GDM1 (cell line): ENCODE measurements at regions not wholly inside any gene's neighbourhood (a gene's known extent, or its start where the extent isn't known, plus 50 kb on each side); places are given as distances from the start of the nearest gene placed in this dataset.
A peak's percentile ranks its signal among the peaks of the same experiment; 100 is the strongest.

Experiments used
- DNase-seq: peaks from one replicate; lab custom pipeline; 2025; lab: John Stamatoyannopoulos, UW

GRCh38 chr6:16976385-16977183 is 125.3 kb upstream of the STMND1 start:
- DNase-seq, result no peak

- no peak for DNase-seq
Observed at GRCh38 chr6:16974704-16975359, 127.0 kb upstream of the STMND1 start.

- DNase-seq, result no peak
Observed at GRCh38 chr6:16974387-16974673, 127.5 kb upstream of the STMND1 start.

DNA sequence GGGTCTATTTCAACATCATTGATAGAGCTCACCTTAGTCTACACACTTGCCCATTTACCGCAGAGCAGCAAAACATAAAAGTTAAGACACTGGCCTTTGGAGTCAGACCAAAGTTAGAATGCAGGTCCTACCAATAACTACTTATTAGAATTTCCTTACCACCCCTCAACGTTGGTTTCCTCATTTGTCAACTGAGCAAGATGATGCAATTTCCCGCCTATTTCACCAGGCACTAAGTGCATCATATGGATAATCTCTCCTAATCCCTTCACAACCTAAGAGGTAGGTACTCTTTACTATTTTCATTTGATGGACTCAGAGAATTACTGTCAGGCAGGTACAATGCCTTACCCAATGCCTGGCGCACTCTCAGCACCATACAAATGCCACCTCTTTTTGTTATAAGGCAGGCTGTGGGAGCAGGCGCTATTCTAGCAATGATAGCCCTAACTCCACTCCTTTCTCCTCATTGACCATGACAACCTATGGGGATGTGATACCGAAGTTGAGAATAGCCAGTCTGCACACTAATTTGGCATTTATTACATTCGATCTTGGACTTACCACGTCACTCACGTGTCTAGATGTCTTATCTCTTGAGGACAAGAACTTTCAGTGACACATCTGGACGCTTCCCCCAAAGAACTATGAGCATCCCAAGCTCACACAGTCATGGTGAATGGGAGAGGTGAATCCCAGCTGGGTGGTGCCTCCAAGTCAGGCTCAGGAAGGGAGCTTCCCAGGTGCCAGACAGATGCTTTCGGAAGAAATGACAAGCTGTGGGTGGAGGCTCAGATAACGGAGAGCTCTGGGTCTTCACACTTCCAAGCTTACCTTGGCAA is 128.1 kb upstream of the STMND1 start:
- no peak for DNase-seq

- no peak for DNase-seq
Observed at GRCh38 chr6:16973051-16973450, 128.8 kb upstream of the STMND1 start.

DNA sequence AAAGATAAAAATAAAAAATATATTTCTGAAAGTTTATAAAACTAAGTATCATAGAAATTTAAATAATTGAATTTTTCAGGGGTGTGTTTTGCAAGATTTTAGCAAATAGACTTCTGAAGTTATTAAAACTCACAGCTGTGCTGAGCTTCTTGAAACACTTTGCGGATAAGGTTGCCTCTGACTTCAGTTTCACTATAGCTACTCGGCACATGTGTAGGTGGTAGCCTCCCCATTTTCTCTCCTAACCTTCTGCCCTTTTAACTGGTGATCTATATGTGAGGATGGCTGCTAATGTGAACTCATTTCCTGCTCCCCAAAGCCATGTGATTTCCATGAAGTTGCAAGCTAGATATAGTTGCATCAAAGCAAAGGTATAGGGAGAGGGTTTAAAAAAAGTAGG is 129.3 kb upstream of the STMND1 start:
- no peak for DNase-seq

DNA sequence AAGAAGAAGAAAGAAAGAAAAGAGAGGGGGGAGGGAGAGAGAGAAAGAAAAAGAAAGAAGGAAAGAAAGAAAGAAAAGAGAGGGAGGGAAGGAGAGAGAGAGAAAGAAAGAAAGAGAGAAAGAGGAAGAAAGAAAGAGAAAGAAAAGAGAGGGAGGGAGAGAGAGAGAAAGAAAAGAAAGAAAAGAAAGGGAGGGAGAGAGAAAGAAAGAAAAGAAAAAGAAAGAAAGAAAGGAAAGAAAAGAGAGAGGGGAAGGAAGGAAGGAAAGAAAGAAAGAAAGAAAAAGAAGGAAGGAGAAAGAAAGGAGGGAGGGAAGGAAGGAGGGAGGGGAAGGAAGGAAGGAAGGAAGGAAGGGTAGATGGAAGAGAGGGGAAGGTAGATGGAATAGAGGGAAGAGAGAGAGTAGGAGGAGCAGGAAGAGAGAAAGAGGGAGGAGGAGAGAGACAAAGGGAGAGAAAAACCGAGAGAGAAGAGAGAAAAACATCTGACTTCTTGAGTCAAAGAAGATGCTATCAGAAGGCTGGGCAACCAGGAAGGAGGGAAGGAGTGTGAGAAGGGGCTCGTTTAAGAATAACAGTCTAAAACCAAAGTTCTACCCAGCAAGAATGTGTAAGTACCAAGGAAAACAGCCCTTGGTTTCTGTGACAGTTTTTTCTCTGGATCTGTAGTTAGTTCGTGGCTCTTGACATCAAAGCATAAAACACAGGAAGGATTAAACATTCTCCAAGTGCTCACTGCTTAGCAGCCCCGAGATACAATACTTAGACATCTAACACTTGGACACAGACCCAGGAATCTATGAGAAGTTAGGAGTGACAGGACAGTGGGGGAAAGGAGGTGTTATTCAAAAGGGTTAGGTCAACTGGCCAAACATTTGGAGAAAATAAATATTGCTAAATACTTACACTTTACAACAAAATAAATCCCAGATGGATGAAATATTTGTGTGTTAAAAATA is 131.9 kb upstream of the STMND1 start:
- no peak for DNase-seq

GRCh38 chr6:16968101-16968500 is 133.7 kb upstream of the STMND1 start:
- DNase-seq, result no peak

- DNase-seq, result no peak
Observed at GRCh38 chr6:16967470-16967817, 134.4 kb upstream of the STMND1 start.

DNA sequence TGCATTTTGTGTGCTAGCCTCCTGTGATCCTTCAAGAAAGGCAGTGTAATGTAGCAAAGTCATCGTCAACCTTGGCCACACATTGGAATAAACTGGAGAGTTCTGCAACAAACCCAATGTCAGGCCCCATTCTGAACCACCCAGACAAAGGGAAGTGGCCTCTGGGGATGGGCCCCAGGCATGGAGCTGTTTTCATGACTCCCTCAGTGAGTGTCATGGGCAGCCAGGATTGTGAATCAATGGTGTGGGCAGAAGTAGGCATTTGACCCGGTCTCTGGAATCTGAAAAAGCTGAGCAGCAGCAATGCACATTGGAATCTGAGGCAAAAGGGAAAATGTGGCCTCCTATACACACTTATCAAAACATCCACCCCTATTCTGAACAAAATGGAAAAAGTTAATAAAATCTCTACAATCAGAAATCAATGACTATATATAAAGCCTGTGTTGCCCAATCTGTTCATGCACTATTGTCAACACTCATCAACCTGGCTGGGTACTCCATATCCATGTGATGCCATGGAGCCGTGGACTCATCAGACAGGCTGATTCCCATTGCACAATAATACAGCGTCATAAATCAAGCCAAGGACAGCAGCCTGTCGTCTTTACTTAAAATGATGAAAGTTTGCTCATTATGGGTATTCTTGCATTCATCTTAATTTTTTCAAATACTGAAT is 134.9 kb upstream of the STMND1 start:
- DNase-seq, result no peak

DNA sequence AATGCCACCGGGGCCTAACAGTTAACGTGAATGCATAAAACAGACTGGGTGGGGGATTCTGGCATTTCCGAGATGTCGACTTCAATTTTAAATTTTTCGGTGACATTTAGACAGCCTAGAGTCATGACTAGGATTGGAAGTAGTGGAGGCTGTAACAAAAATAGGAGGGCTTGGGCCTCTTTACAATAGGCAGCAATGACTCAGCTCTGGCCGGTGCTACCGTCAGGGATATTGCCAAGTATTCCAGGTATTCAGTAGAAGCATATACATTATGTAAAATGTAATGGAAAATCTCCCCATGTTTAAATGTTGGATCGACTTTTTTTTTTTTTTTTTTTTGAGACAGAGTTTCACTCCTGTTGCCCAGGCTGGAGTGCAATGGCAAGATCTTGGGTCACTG is 136.2 kb upstream of the STMND1 start:
- DNase-seq, result no peak

DNA sequence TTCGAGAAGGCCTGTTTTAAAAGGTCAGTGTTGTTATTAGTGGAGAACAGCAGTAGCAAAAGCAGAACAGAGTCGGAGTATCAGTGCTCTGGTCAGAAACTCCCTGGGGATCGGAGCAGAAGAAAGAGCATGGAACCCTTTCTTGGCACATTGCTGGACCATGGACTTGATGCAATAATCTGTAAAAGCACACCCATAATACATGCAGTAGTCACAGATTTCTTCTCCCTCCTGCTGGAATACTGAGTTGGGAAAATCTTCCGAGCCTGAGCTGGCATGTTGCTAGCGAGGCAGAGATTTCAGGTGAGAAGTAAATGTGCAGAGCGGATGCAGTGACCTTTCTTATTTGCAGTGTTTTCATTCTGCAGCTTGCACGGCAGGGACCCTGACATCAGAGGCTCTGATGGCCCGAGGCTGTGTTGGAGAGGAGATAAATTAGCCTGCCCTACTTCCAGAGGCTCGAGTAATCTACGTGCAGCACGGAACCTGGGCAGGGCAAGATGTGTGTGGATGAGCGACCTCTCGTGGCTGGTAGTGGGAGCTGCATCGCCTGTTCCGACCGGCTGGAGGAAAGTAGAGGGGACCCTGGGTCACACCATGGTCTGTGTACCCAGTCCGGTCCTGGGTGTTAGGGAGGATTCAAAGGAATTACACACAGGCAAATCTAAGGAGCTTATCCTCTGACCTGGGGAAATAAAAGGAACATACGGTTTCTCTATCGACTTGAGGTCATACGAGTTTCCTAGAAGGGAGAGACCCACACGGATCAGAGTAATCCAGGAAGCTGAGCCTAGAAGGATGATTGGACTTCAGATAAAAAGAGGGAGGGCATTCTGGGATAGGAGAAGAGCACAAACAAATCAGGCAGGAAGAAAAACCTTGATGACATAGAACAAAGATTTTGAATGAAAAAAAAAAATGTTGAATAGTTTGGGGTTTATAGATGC is 137.0 kb upstream of the STMND1 start:
- peak; percentile 29 for DNase-seq

DNA sequence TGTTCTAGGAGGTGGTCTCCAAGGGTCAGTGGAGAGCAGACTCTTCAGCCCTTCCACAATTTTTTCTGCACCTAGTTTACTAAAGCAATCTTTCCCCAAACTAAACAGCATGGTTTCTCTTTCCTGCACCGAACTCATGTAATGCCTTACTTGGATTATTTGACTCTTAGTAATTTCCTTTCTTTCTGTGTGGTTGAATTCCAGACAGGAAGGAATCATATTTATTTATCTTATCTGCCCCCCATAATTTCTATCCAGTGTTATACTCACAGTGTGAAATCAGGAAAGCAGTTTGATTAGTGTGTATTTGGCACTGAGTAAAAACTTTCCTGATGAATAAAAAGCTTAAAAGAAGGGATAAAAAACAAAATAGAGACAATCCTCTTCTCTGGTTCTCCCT is 140.3 kb upstream of the STMND1 start:
- no peak for DNase-seq

DNA sequence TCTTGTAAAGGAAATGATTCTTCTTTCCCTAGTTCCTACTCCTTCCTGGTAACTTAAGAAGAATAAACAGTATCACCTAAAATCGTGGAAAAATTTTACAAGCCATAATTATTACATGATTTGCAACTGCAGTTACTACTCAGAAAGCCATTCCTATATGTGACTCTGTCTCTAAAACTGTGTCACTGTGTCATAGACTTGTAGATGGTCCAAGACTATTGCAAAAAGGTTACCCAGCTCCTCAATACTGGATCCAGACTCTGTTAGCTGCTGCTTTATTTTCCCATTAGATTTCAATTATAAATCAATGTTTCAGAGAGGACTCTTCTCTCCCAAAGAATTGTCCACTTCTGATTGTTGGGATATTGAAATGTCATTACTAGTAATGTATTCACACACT is 142.1 kb upstream of the STMND1 start:
- no peak for DNase-seq

- no peak for DNase-seq
Observed at GRCh38 chr6:16956361-16956760, 145.5 kb upstream of the STMND1 start.

- DNase-seq, result no peak
Observed at GRCh38 chr6:16955899-16956298, 146.0 kb upstream of the STMND1 start.

DNA sequence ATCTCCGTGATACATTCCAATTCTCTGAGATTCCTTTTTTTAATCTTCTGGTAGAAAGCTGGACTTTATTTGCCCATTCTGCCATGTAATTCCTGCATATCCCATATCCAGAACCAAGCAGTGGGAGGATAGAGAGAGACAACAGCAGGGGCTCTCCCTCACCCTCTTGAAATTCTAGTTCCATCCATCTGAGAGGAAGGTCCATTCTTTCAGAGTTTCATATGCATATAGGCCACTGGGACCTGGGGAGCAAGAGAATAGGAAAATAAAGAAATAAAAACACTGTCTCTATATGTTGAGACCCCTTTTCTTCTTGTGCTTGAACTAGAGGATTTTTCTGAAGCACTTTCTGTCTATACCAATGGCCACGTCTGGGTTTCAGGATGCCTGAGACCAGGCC is 147.9 kb upstream of the STMND1 start:
- no peak for DNase-seq

DNA sequence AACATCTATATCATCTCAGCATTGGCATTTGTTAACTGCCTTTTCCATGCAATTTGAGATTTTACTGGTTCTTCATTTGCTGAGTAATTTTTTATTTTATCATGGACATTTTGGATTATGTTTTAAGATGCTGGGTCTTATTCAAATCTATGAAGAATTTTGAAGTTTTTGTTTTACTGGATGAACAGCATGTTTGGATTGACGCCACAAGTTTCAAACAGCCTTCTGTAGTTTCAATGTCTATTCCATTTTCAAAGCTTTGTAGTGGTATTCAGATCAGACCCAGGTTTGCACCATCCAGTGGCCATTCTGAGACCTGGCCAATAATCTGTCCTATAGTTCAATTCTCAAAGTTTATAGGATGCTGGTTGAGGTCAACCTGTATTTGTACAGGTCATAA is 148.4 kb upstream of the STMND1 start:
- DNase-seq, result no peak

DNA sequence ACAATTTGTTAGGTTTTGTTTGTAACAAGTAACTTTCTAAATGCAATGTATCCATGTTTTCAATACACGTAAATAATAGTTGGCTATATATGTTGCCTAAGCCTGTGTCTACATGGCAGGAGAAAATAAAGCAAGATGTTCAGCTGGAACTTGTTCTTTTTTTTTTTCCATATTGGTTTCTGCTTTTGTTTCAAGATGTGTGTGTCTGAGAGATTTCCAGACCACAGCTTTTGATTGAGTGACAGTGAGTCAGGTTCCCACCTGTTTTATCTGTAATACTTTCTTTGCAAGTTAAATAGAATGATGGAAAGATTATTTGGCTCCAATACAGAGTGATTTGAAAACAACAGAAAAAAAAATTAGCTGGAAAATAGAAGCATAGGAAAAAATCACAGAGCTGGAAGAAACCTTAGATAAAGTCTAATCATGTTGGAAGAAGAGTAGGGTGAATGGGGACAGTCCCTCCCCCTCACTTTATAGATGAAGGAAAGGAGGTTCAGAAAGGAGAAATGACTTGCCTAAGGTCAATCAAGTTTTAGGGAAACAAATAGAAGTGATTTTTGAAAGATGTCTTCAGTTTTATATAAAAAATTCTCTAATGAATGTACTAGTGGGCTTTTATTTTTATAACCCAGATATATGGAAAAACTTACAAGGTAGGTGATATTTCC is 150.9 kb upstream of the STMND1 start:
- DNase-seq, result no peak

DNA sequence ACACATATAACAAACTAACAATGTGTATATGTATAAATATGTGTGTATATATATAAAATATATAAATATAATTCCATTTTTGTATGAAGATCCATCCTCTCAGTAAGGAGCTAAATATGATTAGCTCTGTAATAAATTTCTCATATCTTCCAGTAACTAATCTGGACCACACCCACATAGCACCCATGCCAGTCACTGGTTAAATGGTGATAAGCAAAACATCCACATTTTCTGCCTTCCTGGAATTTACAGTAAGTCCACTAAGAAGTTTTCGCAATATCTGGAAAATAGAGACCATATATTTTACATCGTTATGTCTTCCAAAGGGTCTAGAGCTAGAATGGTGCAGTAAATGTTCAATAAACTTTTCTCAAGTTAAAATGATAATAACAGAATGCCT is 151.5 kb upstream of the STMND1 start:
- no peak for DNase-seq
